ENCODE measurements at regions not wholly inside any gene's neighbourhood (a gene's known extent, or its start where the extent isn't known, plus 50 kb on each side); places are given as distances from the start of the nearest gene placed in this dataset.

GRCh38 chr12:42779186-42779859 lies 189.8 kb upstream of the PRICKLE1 start:
- DNase-seq: peak; percentile 14
- Histone ChIP-seq H3K9me3 (ENCODE audit: low read length) (no peaks in the 10 kb centered on the region), H3K27me3 (ENCODE audit: low read length) (no peaks in the 10 kb centered on the region), H3K4me2 (ENCODE audit: low read length) (no peak overlapping the region), H4K20me1 (ENCODE audit: low read length) (no peaks in the 10 kb centered on the region), H3K4me3 (ENCODE audit: low read length) (no peak overlapping the region), H3F3A (ENCODE audit: low read length, unreplicated experiment) (no peaks in the 10 kb centered on the region), H3K36me3 (ENCODE audit: low read depth, low read length) (no peaks in the 10 kb centered on the region), H3K9me2 (replicated peaks; ENCODE audit: low read length) (no peaks in the 10 kb centered on the region), H3K79me2 (ENCODE audit: low read length) (no peaks in the 10 kb centered on the region), H2AFZ (ENCODE audit: low read length) (no peak overlapping the region), H3K4me1 (ENCODE audit: insufficient read depth, low read length) (no peaks in the 10 kb centered on the region), H3K27ac (ENCODE audit: low read length) (no peak overlapping the region), H3K9ac (ENCODE audit: low read length) (no peak overlapping the region)
- intact Hi-C loops (cut with micrococcal nuclease): no loop called here
- CTCF ChIA-PET: no interaction called here
- ATAC-seq: no peak
- BruUV-seq (replicated peaks): no TSS peak
- TF ChIP-seq EZH2phosphoT487 (IDR thresholded peaks at IDR 0.05; ENCODE audit: borderline replicate concordance, low read length): no peak
- TF ChIP-seq EZH2 (IDR thresholded peaks at IDR 0.05; ENCODE audit: low read length, unreplicated experiment): no peak
- POLR2A ChIA-PET (ENCODE audit: unreplicated experiment): no interaction called here

- POLR2A ChIA-PET (ENCODE audit: unreplicated experiment): no interaction called here
These were observed 186.8 kb upstream of the PRICKLE1 start for GRCh38 chr12:42776396-42776795.

GRCh38 chr12:42774238-42774637 lies 184.7 kb upstream of the PRICKLE1 start:
- Histone ChIP-seq H4K20me1 (ENCODE audit: low read length) (no peaks in the 10 kb centered on the region), H3K79me2 (ENCODE audit: low read length) (no peaks in the 10 kb centered on the region), H2AFZ (ENCODE audit: low read length) (no peak overlapping the region), H3K9ac (ENCODE audit: low read length) (no peak overlapping the region), H3K36me3 (ENCODE audit: low read depth, low read length) (no peaks in the 10 kb centered on the region), H3F3A (ENCODE audit: low read length, unreplicated experiment) (no peaks in the 10 kb centered on the region), H3K27me3 (ENCODE audit: low read length) (no peaks in the 10 kb centered on the region), H3K27ac (ENCODE audit: low read length) (no peak overlapping the region), H3K4me2 (ENCODE audit: low read length) (no peak overlapping the region), H3K9me2 (replicated peaks; ENCODE audit: low read length) (no peaks in the 10 kb centered on the region), H3K4me3 (ENCODE audit: low read length) (no peak overlapping the region), H3K4me1 (ENCODE audit: insufficient read depth, low read length) (no peaks in the 10 kb centered on the region), H3K9me3 (ENCODE audit: low read length) (no peaks in the 10 kb centered on the region)
- TF ChIP-seq CTCF (conservative IDR thresholded peaks at IDR 0.05; ENCODE audit: low read depth, low read length) (no peak), EZH2 (IDR thresholded peaks at IDR 0.05; ENCODE audit: low read length, unreplicated experiment) (no peak), EZH2phosphoT487 (IDR thresholded peaks at IDR 0.05; ENCODE audit: borderline replicate concordance, low read length) (no peak)
- ATAC-seq: no peak
- intact Hi-C loops (cut with micrococcal nuclease): no loop called here
- DNase-seq: no peak
- POLR2A ChIA-PET (ENCODE audit: unreplicated experiment): no interaction called here
- BruUV-seq (replicated peaks): no TSS peak
- CTCF ChIA-PET: no interaction called here

More at GRCh38 chr12:42776396-42776795, 186.8 kb upstream of the PRICKLE1 start:
- TF ChIP-seq CTCF (conservative IDR thresholded peaks at IDR 0.05; ENCODE audit: low read depth, low read length) (no peak), EZH2 (IDR thresholded peaks at IDR 0.05; ENCODE audit: low read length, unreplicated experiment) (no peak), EZH2phosphoT487 (IDR thresholded peaks at IDR 0.05; ENCODE audit: borderline replicate concordance, low read length) (no peak)
- Histone ChIP-seq H3K4me1 (ENCODE audit: insufficient read depth, low read length) (no peaks in the 10 kb centered on the region), H4K20me1 (ENCODE audit: low read length) (no peaks in the 10 kb centered on the region), H3F3A (ENCODE audit: low read length, unreplicated experiment) (no peaks in the 10 kb centered on the region), H3K9me2 (replicated peaks; ENCODE audit: low read length) (no peaks in the 10 kb centered on the region), H3K4me2 (ENCODE audit: low read length) (no peak overlapping the region), H3K36me3 (ENCODE audit: low read depth, low read length) (no peaks in the 10 kb centered on the region), H2AFZ (ENCODE audit: low read length) (no peak overlapping the region), H3K9me3 (ENCODE audit: low read length) (no peaks in the 10 kb centered on the region), H3K27me3 (ENCODE audit: low read length) (no peaks in the 10 kb centered on the region), H3K27ac (ENCODE audit: low read length) (no peak overlapping the region), H3K9ac (ENCODE audit: low read length) (no peak overlapping the region), H3K79me2 (ENCODE audit: low read length) (no peaks in the 10 kb centered on the region), H3K4me3 (ENCODE audit: low read length) (no peak overlapping the region)
- BruUV-seq (replicated peaks): no TSS peak
- ATAC-seq: no peak
- CTCF ChIA-PET: no interaction called here
- intact Hi-C loops (cut with micrococcal nuclease): no loop called here
- DNase-seq: no peak

Measured in PC-3 (cell line).